H1 (cell line): ENCODE measurements at regions not wholly inside any gene's neighbourhood (a gene's known extent, or its start where the extent isn't known, plus 50 kb on each side); places are given as distances from the start of the nearest gene placed in this dataset.

Experiments
- CTCF ChIA-PET: fragments of 300-600 bp; sonication (Branson Sonifier 250); formaldehyde crosslinking; loops from one replicate; lab custom pipeline; 2021; ENCODE audit not compliant: partially characterized antibody; lab: Charles Lee
- POLR2A ChIA-PET: fragments of 300-600 bp; sonication (Branson Sonifier 250); formaldehyde crosslinking; loops from one replicate; lab custom pipeline; 2021; ENCODE audit warnings: inconsistent platforms; ENCODE audit not compliant: partially characterized antibody; lab: Charles Lee
- DNase-seq, 2 experiments: peaks; one replicate each; pipeline versions ENCODE4 v3.0.0 to v3.0.0-alpha.2; 2010 to 2022; ENCODE audit warnings: low spot score in 2 of 2, low read depth in 1 of 2, mixed read lengths in 1 of 2
- FAIRE-seq: peaks from 2 replicates; lab custom pipeline; 2011; peaks lifted over from hg19 to GRCh38; lab: Jason Lieb, UNC
- H2AFZ ChIP-seq: 2 replicates; pipeline ENCODE4 v1.8.1; 2012; ENCODE audit warnings: low read length, inconsistent platforms
- H2AK5ac ChIP-seq: 2 replicates; pipeline ENCODE4 v1.6.1; 2013; ENCODE audit warnings: low read depth, low read length
- H2BK120ac ChIP-seq: replicated peaks from 2 replicates; pipeline ENCODE3; 2013; ENCODE audit warnings: low read depth, low read length, inconsistent platforms
- H2BK12ac ChIP-seq: 2 replicates; pipeline ENCODE4 v1.6.1; 2013; ENCODE audit warnings: low read depth, low read length
- H2BK15ac ChIP-seq: 2 replicates; pipeline ENCODE4 v1.6.1; 2013; ENCODE audit warnings: low read length
- H2BK20ac ChIP-seq: 2 replicates; pipeline ENCODE4 v1.6.1; 2013; ENCODE audit warnings: low read length
- H2BK5ac ChIP-seq: 2 replicates; pipeline ENCODE4 v1.6.1; 2013; ENCODE audit warnings: low read depth, low read length
- H3K14ac ChIP-seq: 2 replicates; pipeline ENCODE4 v1.6.1; 2013; ENCODE audit warnings: inconsistent platforms; ENCODE audit not compliant: insufficient read length
- H3K18ac ChIP-seq: 2 replicates; pipeline ENCODE4 v1.6.1; 2013; ENCODE audit warnings: low read length; ENCODE audit errors: extremely low read depth
- H3K23ac ChIP-seq: 2 replicates; pipeline ENCODE4 v1.6.1; 2013; ENCODE audit warnings: inconsistent platforms; ENCODE audit not compliant: insufficient read length
- H3K23me2 ChIP-seq: 2 replicates; pipeline ENCODE4 v1.6.1; 2013; ENCODE audit warnings: low read depth, low read length
- H3K27ac ChIP-seq: 2 replicates; pipeline ENCODE4 v1.6.1; 2011; ENCODE audit warnings: low read depth, low read length, inconsistent platforms
- H3K27me3 ChIP-seq, 4 experiments: replicated peaks in 1 of 4; 1 replicate in 1 of 4; 2 replicates in 3 of 4; pipeline versions ENCODE4 v1.6.1 to v1.8.1; 2011 to 2013; ENCODE audit warnings: low read length in 3 of 4, mild to moderate bottlenecking in 3 of 4, inconsistent platforms in 2 of 4, mixed read lengths in 2 of 4, moderate library complexity in 1 of 4; ENCODE audit not compliant: control insufficient read depth in 3 of 4, insufficient read depth in 3 of 4; ENCODE audit errors: extremely low read depth in 1 of 4
- H3K36me3 ChIP-seq, 4 experiments: 2 replicates each; pipeline versions ENCODE4 v1.6.1 to v1.8.1; 2011 to 2013; ENCODE audit warnings: mild to moderate bottlenecking in 4 of 4, low read length in 3 of 4, moderate library complexity in 2 of 4, control low read depth in 1 of 4, inconsistent platforms in 1 of 4; ENCODE audit not compliant: insufficient read depth in 4 of 4, control insufficient read depth in 2 of 4
- H3K4ac ChIP-seq: replicated peaks from 2 replicates; pipeline ENCODE3; 2013; ENCODE audit warnings: low read length, low read depth, mixed read lengths, inconsistent platforms; ENCODE audit not compliant: insufficient read length
- H3K4me1 ChIP-seq, 4 experiments: replicated peaks in 1 of 4; 1 replicate in 1 of 4; 2 replicates in 3 of 4; pipeline versions ENCODE4 v1.6.1 to v1.8.1; 2011 to 2013; ENCODE audit warnings: low read length in 3 of 4, inconsistent platforms in 2 of 4, mixed read lengths in 1 of 4; ENCODE audit not compliant: insufficient read depth in 4 of 4, control insufficient read depth in 3 of 4
- H3K4me2 ChIP-seq, 2 experiments: 2 replicates each; pipeline versions ENCODE4 v1.6.1 to v1.8.1; 2011 to 2013; ENCODE audit warnings: low read depth in 2 of 2, low read length in 2 of 2, control low read depth in 1 of 2, inconsistent platforms in 1 of 2, mild to moderate bottlenecking in 1 of 2; ENCODE audit not compliant: insufficient read depth in 1 of 2
- H3K4me3 ChIP-seq, 4 experiments: fragments of 200-600, 300-600 bp in 1 of 4; sonication (generic), shearing (Covaris generic), sonication (Bioruptor Twin) in 1 of 4; 2 replicates each; pipeline versions ENCODE4 v1.5.1 to v1.8.1; 2011 to 2016; ENCODE audit warnings: low read length in 4 of 4, low read depth in 3 of 4, control low read depth in 2 of 4, inconsistent platforms in 2 of 4, mild to moderate bottlenecking in 2 of 4, mixed read lengths in 1 of 4, moderate library complexity in 1 of 4; ENCODE audit not compliant: insufficient read depth in 2 of 4; ENCODE audit errors: extremely low read depth in 1 of 4
- H3K56ac ChIP-seq: replicated peaks from 2 replicates; pipeline ENCODE3; 2013; ENCODE audit warnings: low read depth, mild to moderate bottlenecking, mixed read lengths, low read length, inconsistent platforms; ENCODE audit not compliant: insufficient read length
- H3K79me1 ChIP-seq: 2 replicates; pipeline ENCODE4 v1.6.1; 2013; ENCODE audit warnings: low read depth, low read length, control low read depth
- H3K79me2 ChIP-seq, 2 experiments: 2 replicates each; pipeline versions ENCODE4 v1.6.1 to v1.8.1; 2012 to 2013; ENCODE audit warnings: low read length in 2 of 2, mild to moderate bottlenecking in 2 of 2, inconsistent platforms in 1 of 2; ENCODE audit not compliant: insufficient read depth in 2 of 2, control insufficient read depth in 1 of 2
- H3K9ac ChIP-seq, 4 experiments: replicated peaks in 1 of 4; 1 replicate in 1 of 4; 2 replicates in 3 of 4; pipeline versions ENCODE4 v1.6.1 to v1.8.1; 2011 to 2013; ENCODE audit warnings: low read depth in 3 of 4, low read length in 3 of 4, control low read depth in 2 of 4, mild to moderate bottlenecking in 2 of 4, moderate library complexity in 2 of 4, inconsistent platforms in 1 of 4; ENCODE audit errors: extremely low read depth in 1 of 4
- H3K9me3 ChIP-seq, 2 experiments: 2 replicates each; pipeline versions ENCODE4 v1.6.1 to v1.8.1; 2012 to 2013; ENCODE audit warnings: mild to moderate bottlenecking in 2 of 2, moderate library complexity in 2 of 2, control low read depth in 1 of 2, inconsistent platforms in 1 of 2, low read depth in 1 of 2, low read length in 1 of 2, mixed read lengths in 1 of 2; ENCODE audit not compliant: insufficient read depth in 2 of 2
- H4K20me1 ChIP-seq, 2 experiments: replicated peaks in 1 of 2; 2 replicates each; pipeline versions ENCODE3 to v1.8.1; 2011 to 2013; ENCODE audit warnings: inconsistent platforms in 2 of 2, low read length in 2 of 2, mild to moderate bottlenecking in 1 of 2; ENCODE audit not compliant: insufficient read depth in 2 of 2, control insufficient read depth in 1 of 2
- H4K5ac ChIP-seq: 2 replicates; pipeline ENCODE4 v1.6.1; 2013; ENCODE audit warnings: low read length, low read depth, mixed read lengths, inconsistent platforms; ENCODE audit not compliant: insufficient read length
- H4K8ac ChIP-seq: 2 replicates; pipeline ENCODE4 v1.8.0; 2013; ENCODE audit warnings: mild to moderate bottlenecking, moderate library complexity, low read length, inconsistent platforms; ENCODE audit not compliant: insufficient read depth; ENCODE audit errors: extremely low read depth
- H4K91ac ChIP-seq: replicated peaks from 2 replicates; pipeline ENCODE3; 2013; ENCODE audit warnings: low read length, mixed read lengths, inconsistent platforms; ENCODE audit not compliant: insufficient read length
- ATF3 ChIP-seq: IDR thresholded peaks from 2 replicates; pipeline ENCODE4 v1.6.1; 2011; ENCODE audit warnings: low read depth, mild to moderate bottlenecking, low read length; ENCODE audit not compliant: insufficient read depth
- BCL11A ChIP-seq, 2 experiments: IDR thresholded peaks; one replicate each; pipeline ENCODE4 v1.6.1; 2011; ENCODE audit warnings: low read depth in 2 of 2, low read length in 2 of 2, mild to moderate bottlenecking in 2 of 2
- CTBP2 ChIP-seq: IDR thresholded peaks from 2 replicates; pipeline ENCODE4 v1.7.0; 2011; ENCODE audit warnings: borderline replicate concordance, mild to moderate bottlenecking, moderate library complexity, mixed read lengths, low read length; ENCODE audit not compliant: insufficient read depth, insufficient read length
- E2F6 ChIP-seq: IDR thresholded peaks from 2 replicates; pipeline ENCODE4 v1.6.1; 2012; ENCODE audit warnings: inconsistent platforms
- EZH2 ChIP-seq: fragments of 200-600 bp; sonication (generic); IDR thresholded peaks from 2 replicates; pipeline ENCODE4 v1.7.1; 2012; ENCODE audit warnings: low read depth, mild to moderate bottlenecking, moderate library complexity, low read length, inconsistent platforms; ENCODE audit not compliant: severe bottlenecking
- KDM5A ChIP-seq: fragments of 200-600 bp; IDR thresholded peaks from 2 replicates; pipeline ENCODE4 v1.7.1; 2012; ENCODE audit warnings: mild to moderate bottlenecking, low read length, inconsistent platforms, mixed read lengths
- MAFK ChIP-seq: IDR thresholded peaks from 2 replicates; pipeline ENCODE4 v1.6.1; 2012; ENCODE audit warnings: low read depth, mild to moderate bottlenecking, improper control_type of control experiment, low read length
- RXRA ChIP-seq: IDR thresholded peaks from 2 replicates; pipeline ENCODE4 v1.6.1; 2011; ENCODE audit warnings: low read depth, mild to moderate bottlenecking, low read length, moderate library complexity; ENCODE audit not compliant: insufficient read depth
- SP1 ChIP-seq: IDR thresholded peaks from 2 replicates; pipeline ENCODE4 v1.6.1; 2011; ENCODE audit warnings: low read depth, low read length
- TAF1 ChIP-seq: IDR thresholded peaks from 2 replicates; pipeline ENCODE4 v1.6.1; 2011; ENCODE audit warnings: mild to moderate bottlenecking, low read depth, low read length
- USF2 ChIP-seq: IDR thresholded peaks from 2 replicates; pipeline ENCODE4 v1.6.1; 2011; ENCODE audit warnings: low read length, improper control_type of control experiment
- ZNF274 ChIP-seq: IDR thresholded peaks from 2 replicates; pipeline ENCODE4 v1.7.0; 2012; ENCODE audit warnings: low read length, borderline replicate concordance; ENCODE audit errors: extremely low read depth
- WGBS, 2 experiments: shearing (Covaris generic) in 1 of 2; methylation state at CpG; one replicate each; pipeline versions ENCODE4 v1.1.6 to v1.1.7; 2013 to 2015; ENCODE audit warnings: low lambda C conversion rate in 2 of 2, mixed read lengths in 2 of 2, inconsistent platforms in 1 of 2, low coverage in 1 of 2, missing lambda C conversion rate in 1 of 2; ENCODE audit not compliant: insufficient replicate concordance in 2 of 2, insufficient coverage in 1 of 2, insufficient read length in 1 of 2; ENCODE audit errors: extremely low coverage in 1 of 2, missing lambda C conversion rate in 1 of 2; 5-methylcytosine and 5-hydroxymethylcytosine counted together

GRCh38 chr10:47098964-47099363 is 187.7 kb downstream of the PTPN20 start:
- no peak for DNase-seq
- no peak for FAIRE-seq
- TF ChIP-seq RXRA, result no peak
- no peak for TF ChIP-seq KDM5A
- TF ChIP-seq BCL11A (IDR thresholded peaks at IDR 0.05; ENCODE audit: low read depth in 2 of 2, low read length in 2 of 2), result no peak
- TF ChIP-seq TAF1, result no peak
- no peak for TF ChIP-seq USF2
- TF ChIP-seq CTBP2, result no peak
- TF ChIP-seq E2F6, result no peak
- no peak for TF ChIP-seq EZH2
- no peak for TF ChIP-seq SP1
- no peak for TF ChIP-seq ATF3
- no peak for TF ChIP-seq ZNF274
- TF ChIP-seq MAFK, result no peak

More at GRCh38 chr10:47098964-47099363, 187.7 kb downstream of the PTPN20 start:
- Histone ChIP-seq H3K79me1 (no peaks in the 10 kb centered on the region), H3K36me3 (no peaks in the 10 kb centered on the region), H3K27me3 (peaks cover 0 to 1% (median 0%) of the 10 kb centered on the region in 4 experiments; a peak in 1 of 7 replicates), H2BK15ac (no peak overlapping the region), H2BK12ac (no peak overlapping the region), H3K4me3 (no peak overlapping the region), H3K56ac (no peak overlapping the region), H4K91ac (no peak overlapping the region), H3K79me2 (no peaks in the 10 kb centered on the region), H2BK120ac (no peak overlapping the region), H2BK5ac (no peak overlapping the region), H3K4me2 (no peak overlapping the region), H3K23me2 (no peaks in the 10 kb centered on the region), H3K4ac (no peak overlapping the region), H2AFZ (no peak overlapping the region), H3K9ac (no peak overlapping the region), H3K4me1 (no peaks in the 10 kb centered on the region), H3K23ac (no peak overlapping the region), H4K20me1 (no peaks in the 10 kb centered on the region), H4K8ac (no peak overlapping the region), H2BK20ac (no peak overlapping the region), H3K27ac (no peak overlapping the region), H3K18ac (no peak overlapping the region), H4K5ac (no peak overlapping the region), H2AK5ac (no peak overlapping the region), H3K9me3 (no peaks in the 10 kb centered on the region; a peak in 1 of 4 replicates), H3K14ac (no peak overlapping the region)
- ChIA-PET CTCF (no interaction called here), POLR2A (no interaction called here)
- 91% methylated on average over 11 of the region's 11 CpGs; no CpG with 5 or more reads in 1 of the 2 experiments for WGBS, 2 experiments
